Testis (tissue), 2 donors: ENCODE measurements at regions not wholly inside any gene's neighbourhood (a gene's known extent, or its start where the extent isn't known, plus 50 kb on each side); places are given as distances from the start of the nearest gene placed in this dataset.
"Not testable (repeated sequence)": the region's sequence is repeated elsewhere in the genome, so short reads cannot be mapped to it uniquely, and the experiment has no call there.

ENCODE experiments used
- DNase-seq: peaks from one replicate; pipeline ENCODE4 v3.0.0-alpha.2; 2019
- H3K27ac ChIP-seq, 2 donors: fragments of 200-600 bp; sonication (generic); one replicate each; pipeline ENCODE4 v1.5.1; 2019
- H3K27me3 ChIP-seq: fragments of 200-600 bp; sonication (generic); one replicate; pipeline ENCODE4 v1.5.1; 2019
- H3K36me3 ChIP-seq: fragments of 200-600 bp; sonication (generic); one replicate; pipeline ENCODE4 v1.5.1; 2017; ENCODE audit warnings: low read depth; ENCODE audit errors: missing control alignments
- H3K4me1 ChIP-seq: fragments of 200-600 bp; sonication (generic); one replicate; pipeline ENCODE4 v1.5.1; 2019
- H3K4me3 ChIP-seq, 2 donors: fragments of 200-600 bp; sonication (generic); one replicate each; pipeline ENCODE4 v1.5.1; 2017 to 2019
- H3K9me3 ChIP-seq: fragments of 200-600 bp; sonication (generic); one replicate; pipeline ENCODE4 v1.5.1; 2017
- POLR2A ChIP-seq: fragments of 450-650 bp; IDR thresholded peaks from one replicate; pipeline ENCODE4 v1.6.1; 2017; ENCODE audit warnings: antibody characterized with exemption, mild to moderate bottlenecking, moderate library complexity
- WGBS, 2 donors: methylation state at CpG; one replicate each; pipeline ENCODE4 v1.1.5; 2018; 5-methylcytosine and 5-hydroxymethylcytosine counted together
- intact Hi-C: fragments of 100-400 bp; cut with DNase I; formaldehyde crosslinking; loops from one replicate; pipeline ENCODE4 v1.15.1; 2023; ENCODE audit warnings: low total_unique reads
- TF ChIP-seq, protein P1 (sequence below), 3 experiments: fragments of 450-650 bp in 2 of 3; fragments of 200-600 bp in 1 of 3; sonication (generic) in 1 of 3; IDR thresholded peaks; one replicate each; pipeline ENCODE4 v1.5.1; 2016 to 2019; ENCODE audit warnings: antibody characterized with exemption in 3 of 3, mild to moderate bottlenecking in 2 of 3, moderate library complexity in 1 of 3

DNA sequence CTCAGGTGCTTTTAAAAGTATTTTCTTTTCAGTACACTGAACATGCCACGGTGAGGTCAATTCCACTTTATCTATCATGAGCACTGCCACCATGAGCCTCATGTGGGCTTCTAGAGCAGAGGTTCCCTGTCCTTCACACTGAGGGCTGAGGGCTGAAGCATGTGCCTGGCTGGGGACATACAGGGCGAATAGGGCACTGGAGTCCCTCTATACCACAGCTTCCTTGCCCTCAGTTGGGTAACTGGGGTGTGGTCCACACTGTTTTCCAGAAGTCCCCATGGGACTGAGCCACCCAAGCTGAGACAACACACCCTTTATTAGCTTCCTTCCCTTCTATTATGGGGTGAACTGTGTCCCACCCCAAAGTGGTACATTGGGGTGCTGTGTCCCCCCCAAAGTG, 172.2 kb upstream of the ID2 start:
- WGBS, 2 donors = 92 to 95% methylated on average over 2 of the region's 2 CpGs

DNA sequence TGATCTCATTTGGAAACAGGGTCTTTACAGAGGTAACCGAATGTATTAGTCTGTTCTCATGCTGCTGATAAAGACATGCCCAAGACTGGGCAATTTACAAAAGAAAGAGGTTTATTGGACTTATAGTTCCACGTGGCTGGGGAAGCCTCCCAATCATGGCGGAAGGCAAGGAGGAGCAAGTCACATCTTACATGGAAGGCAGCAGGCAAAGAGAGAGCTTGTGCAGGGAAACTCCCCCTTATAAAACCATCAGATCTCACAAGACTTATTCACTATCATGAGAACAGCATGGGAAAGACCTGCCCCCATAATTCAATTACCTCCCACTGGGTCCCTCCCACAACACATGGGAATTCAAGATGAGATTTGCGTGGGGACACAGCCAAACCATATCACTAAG, 171.8 kb upstream of the ID2 start:
- H3K4me1 ChIP-seq, intact Hi-C loops, H3K4me3 ChIP-seq, H3K27ac ChIP-seq, DNase-seq, H3K27me3 ChIP-seq, H3K36me3 ChIP-seq, H3K9me3 ChIP-seq: not testable (repeated sequence)
- 85 to 86% methylated on average over 4 of the region's 4 CpGs for WGBS, 2 donors

More for the DNA sequence above, 172.2 kb upstream of the ID2 start:
- no peak for TF ChIP-seq POLR2A
- TF ChIP-seq, protein P1, sequence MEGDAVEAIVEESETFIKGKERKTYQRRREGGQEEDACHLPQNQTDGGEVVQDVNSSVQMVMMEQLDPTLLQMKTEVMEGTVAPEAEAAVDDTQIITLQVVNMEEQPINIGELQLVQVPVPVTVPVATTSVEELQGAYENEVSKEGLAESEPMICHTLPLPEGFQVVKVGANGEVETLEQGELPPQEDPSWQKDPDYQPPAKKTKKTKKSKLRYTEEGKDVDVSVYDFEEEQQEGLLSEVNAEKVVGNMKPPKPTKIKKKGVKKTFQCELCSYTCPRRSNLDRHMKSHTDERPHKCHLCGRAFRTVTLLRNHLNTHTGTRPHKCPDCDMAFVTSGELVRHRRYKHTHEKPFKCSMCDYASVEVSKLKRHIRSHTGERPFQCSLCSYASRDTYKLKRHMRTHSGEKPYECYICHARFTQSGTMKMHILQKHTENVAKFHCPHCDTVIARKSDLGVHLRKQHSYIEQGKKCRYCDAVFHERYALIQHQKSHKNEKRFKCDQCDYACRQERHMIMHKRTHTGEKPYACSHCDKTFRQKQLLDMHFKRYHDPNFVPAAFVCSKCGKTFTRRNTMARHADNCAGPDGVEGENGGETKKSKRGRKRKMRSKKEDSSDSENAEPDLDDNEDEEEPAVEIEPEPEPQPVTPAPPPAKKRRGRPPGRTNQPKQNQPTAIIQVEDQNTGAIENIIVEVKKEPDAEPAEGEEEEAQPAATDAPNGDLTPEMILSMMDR (IDR thresholded peaks at IDR 0.05) = no peak
- Histone ChIP-seq H3K27me3 (no peaks in the 10 kb centered on the region), H3K27ac (no peak overlapping the region), H3K9me3 (no peaks in the 10 kb centered on the region), H3K36me3 (no peaks in the 10 kb centered on the region), H3K4me1 (peaks cover 3% of the 10 kb centered on the region), H3K4me3 (no peak overlapping the region)
- DNase-seq = no peak
- intact Hi-C loops = no loop called here

DNA sequence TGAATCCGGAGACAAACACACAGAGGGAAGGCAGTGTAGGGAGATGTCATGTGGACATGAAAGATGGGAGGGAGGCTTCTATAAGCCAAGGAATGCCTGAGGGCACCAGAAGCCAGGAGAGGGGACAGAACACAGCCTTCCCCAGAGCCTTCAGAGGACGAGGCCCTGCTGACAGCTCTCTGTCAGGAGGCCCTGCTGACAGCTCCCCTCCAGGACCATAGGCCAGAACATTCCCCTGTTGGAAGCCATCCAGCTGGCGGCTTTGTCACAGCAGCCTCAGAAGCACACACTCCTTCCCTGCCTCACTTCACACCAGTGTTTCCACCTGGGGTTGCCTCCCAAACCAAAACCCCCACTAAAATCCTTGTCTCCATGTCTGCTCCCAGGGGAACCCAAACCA, 171.3 kb upstream of the ID2 start:
- Histone ChIP-seq H3K27me3 (no peaks in the 10 kb centered on the region), H3K4me3 (no peak overlapping the region), H3K27ac (no peak overlapping the region), H3K36me3 (no peaks in the 10 kb centered on the region), H3K9me3 (no peaks in the 10 kb centered on the region), H3K4me1 (peaks cover 11% of the 10 kb centered on the region)
- WGBS, 2 donors = 60 to 62% methylated on average over 3 of the region's 3 CpGs
- no peak for DNase-seq
- intact Hi-C loops = no loop called here
- TF ChIP-seq, protein P1 (IDR thresholded peaks at IDR 0.05) = no peak
- no peak for TF ChIP-seq POLR2A

DNA sequence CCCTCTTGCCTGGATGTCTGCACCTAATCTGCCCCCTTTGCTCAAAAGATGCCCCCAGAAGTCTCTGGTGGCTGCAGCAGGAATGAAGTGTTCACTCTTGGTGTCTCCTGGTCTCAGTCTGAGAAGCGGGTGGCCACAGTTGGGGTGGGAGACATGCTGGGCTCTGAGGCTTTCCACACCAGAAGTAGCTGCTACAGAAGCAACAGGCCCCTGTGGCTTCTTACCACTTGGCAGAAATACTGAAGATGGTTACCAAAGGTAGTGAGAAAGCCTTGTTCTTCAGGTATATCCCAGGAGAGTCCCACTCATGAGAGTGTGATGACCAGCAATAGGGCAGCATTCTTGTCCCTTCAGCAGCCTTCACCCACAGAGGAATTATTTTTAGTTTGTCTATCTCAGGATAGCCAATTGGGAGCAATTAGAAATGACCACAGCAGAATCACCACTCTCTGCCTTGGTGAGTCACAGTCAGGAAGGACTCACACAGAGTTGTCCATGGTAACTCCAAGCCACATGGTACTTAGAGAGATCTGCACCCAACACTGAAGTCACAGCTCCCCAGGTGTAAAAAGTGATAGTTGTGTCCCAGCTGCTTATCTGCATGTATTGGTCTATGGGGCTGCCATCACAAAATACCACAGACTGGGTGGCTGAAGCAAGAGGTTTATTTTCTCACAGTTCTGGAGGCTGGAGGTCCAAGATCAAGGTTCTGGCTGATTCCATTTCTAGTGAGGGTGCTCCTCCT, 169.8 kb upstream of the ID2 start:
- H3K4me3 ChIP-seq = no peak overlapping the region
- TF ChIP-seq, protein P1 (IDR thresholded peaks at IDR 0.05) = no peak
- no peak for TF ChIP-seq POLR2A
- H3K9me3 ChIP-seq = no peaks in the 10 kb centered on the region
- H3K27ac ChIP-seq = no peak overlapping the region
- intact Hi-C loops = no loop called here
- H3K36me3 ChIP-seq = no peaks in the 10 kb centered on the region
- WGBS, 2 donors = 87 to 100% methylated on average over 1 of the region's 1 CpG
- peaks cover 19% of the 10 kb centered on the region for H3K4me1 ChIP-seq
- no peaks in the 10 kb centered on the region for H3K27me3 ChIP-seq
- no peak for DNase-seq

DNA sequence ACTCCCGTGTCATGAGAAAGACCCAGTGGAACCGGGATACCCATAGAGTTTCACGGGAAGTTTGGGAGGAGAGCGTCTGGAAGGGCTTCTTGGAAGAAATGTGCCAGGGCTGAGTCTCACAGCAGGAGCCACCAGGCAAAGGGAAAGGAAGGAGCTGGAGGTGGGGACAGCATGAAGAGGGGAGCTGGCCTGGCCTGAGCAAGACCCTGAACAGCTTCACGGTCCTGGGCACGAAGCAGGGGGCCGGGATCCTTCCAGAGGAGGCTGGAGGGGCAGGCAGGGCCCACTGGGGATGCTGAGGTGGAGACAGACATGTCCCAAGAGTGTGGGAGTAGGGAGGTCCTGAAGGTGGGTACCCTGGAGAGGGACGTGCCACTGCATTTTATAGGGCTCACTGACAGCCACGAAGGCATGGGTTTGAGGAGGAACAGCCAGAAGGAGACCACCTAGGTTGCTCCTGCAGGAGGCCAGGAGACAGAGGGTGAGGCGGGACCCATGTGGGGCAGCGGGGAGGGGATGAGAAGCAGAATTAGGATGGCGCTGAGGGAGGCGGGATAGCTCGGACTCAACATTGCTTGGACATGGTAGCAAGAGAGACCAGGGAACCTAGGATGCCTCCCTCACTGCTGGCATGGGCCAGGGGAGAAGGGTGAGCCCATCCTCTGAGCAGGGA, 168.1 kb upstream of the ID2 start:
- intact Hi-C loops = no loop called here
- no peak overlapping the region for H3K4me3 ChIP-seq
- peaks cover 19% of the 10 kb centered on the region for H3K4me1 ChIP-seq
- DNase-seq = no peak
- H3K27ac ChIP-seq = no peak overlapping the region
- TF ChIP-seq, protein P1 (IDR thresholded peaks at IDR 0.05) = no peak
- no peak for TF ChIP-seq POLR2A
- H3K36me3 ChIP-seq = no peaks in the 10 kb centered on the region
- no peaks in the 10 kb centered on the region for H3K27me3 ChIP-seq
- no peaks in the 10 kb centered on the region for H3K9me3 ChIP-seq
- 91 to 95% methylated on average over 14 of the region's 14 CpGs for WGBS, 2 donors
